ENCODE measurements at regions not wholly inside any gene's neighbourhood (a gene's known extent, or its start where the extent isn't known, plus 50 kb on each side); places are given as distances from the start of the nearest gene placed in this dataset.

DNA sequence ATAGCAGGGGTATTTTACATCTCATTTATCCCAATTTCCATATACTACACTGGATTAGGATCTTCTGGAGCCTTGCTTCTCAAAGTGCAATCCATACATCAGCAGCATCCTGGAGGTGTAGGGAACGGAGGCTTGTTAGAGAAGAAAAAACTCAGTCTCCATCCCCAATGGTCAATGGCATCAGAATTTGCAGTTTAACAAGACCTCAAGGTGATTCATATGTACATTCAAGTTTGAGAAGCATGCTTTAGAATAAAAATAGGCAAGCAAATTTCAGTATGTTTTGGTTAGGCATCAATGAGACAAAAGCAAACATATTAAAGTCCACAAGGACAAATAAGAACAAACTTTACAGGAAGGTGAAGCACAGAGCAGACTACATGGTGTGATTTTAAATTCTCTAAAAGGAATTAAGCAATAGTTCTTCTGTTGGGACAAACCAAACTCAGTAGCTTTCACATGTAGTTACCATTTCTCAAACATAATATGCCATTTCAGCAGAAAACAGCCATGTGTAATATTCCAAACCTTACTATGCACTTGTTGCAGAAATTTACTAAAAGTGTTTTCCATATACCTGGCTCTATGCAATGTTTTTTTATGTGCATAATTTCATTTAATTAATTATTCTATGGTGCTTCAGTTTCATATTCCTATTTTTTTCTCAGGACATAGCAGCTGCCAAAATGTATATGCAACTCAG, 360.3 kb upstream of the NECTIN3 start:
- TF ChIP-seq ZNF274 (IDR thresholded peaks at IDR 0.05; ENCODE audit: low read depth, low read length): no peak
- no peak for TF ChIP-seq SUZ12 (IDR thresholded peaks at IDR 0.05; ENCODE audit: extremely low read depth, insufficient read depth, insufficient read length)
- no peak for TF ChIP-seq YY1 (IDR thresholded peaks at IDR 0.05; ENCODE audit: insufficient read depth, insufficient read length)
- no peak overlapping the region for H3K4me3 ChIP-seq (ENCODE audit: insufficient read length, low read depth)
- no peaks in the 10 kb centered on the region for H3K36me3 ChIP-seq (ENCODE audit: insufficient read depth, insufficient read length, low read length)
- peaks cover 1% of the 10 kb centered on the region for H3K4me1 ChIP-seq (ENCODE audit: insufficient read depth, insufficient read length)
- no peaks in the 10 kb centered on the region; the same call in 1 of the 2 replicates for H3K9me3 ChIP-seq (ENCODE audit: insufficient read depth, low read length)
- DNase-seq (ENCODE audit: low read depth, low spot score): no peak
- no peaks in the 10 kb centered on the region for H3K27me3 ChIP-seq (ENCODE audit: insufficient read depth, insufficient read length)
- H3K9ac ChIP-seq (ENCODE audit: insufficient read length, low read depth): no peak overlapping the region

DNA sequence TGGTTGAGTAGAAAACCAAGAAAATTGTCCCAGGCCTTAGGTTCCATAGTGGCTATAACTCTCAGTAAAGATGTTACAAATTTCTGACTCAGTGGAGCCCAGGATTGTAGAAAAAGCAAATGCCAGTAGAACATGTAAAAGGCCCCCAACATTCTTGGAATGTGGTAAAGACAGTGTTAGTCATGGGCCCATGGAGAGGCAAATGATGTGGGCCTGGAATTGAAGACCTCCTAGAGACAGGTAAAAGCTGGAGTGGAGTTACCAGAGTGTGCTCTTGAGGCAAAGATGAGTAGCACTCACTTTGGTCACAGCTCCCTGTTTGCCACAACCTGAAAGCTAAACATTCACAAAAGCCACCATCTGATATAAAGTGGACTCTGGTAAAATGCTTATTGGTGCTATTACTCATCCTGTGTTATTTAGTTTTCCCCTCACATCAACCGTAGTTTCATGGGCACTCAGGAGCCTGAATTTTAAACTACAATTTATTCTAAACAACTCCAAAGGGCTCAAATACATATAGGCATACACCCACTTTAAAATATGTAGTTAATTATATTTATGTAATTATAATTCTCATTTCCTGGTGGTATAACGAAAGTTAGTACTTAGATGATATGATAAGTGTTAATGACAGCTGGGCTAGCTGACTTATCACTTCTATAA, 359.6 kb upstream of the NECTIN3 start:
- Histone ChIP-seq H3K27me3 (ENCODE audit: insufficient read depth, insufficient read length) (no peaks in the 10 kb centered on the region), H3K9me3 (ENCODE audit: insufficient read depth, low read length) (no peaks in the 10 kb centered on the region), H3K9ac (ENCODE audit: insufficient read length, low read depth) (no peak overlapping the region), H3K4me3 (ENCODE audit: insufficient read length, low read depth) (no peak overlapping the region), H3K4me1 (ENCODE audit: insufficient read depth, insufficient read length) (peaks cover 1% of the 10 kb centered on the region), H3K36me3 (ENCODE audit: insufficient read depth, insufficient read length, low read length) (no peaks in the 10 kb centered on the region)
- DNase-seq (ENCODE audit: low read depth, low spot score): peak; percentile 56
- no peak for TF ChIP-seq SUZ12 (IDR thresholded peaks at IDR 0.05; ENCODE audit: extremely low read depth, insufficient read depth, insufficient read length)
- no peak for TF ChIP-seq ZNF274 (IDR thresholded peaks at IDR 0.05; ENCODE audit: low read depth, low read length)
- TF ChIP-seq YY1 (IDR thresholded peaks at IDR 0.05; ENCODE audit: insufficient read depth, insufficient read length): no peak

DNA sequence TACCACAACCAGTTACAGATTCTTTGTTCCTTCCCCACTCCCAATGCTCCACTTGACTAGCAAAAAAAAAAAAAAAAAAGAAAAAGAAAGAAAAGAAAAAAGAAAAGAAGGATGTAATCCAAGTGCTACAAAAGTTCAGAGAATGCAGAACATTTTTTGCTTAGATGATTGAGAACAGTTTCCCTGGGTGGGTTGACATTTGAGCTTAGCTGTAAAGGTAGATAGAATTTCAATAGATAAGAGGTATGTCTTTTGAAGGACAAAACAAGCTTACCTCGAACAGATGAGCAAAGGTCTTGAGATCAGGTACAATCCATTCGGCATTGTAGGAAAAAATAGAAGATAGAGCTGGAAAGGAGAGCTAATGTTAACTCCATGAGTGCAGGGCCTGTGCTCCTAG, 344.6 kb upstream of the NECTIN3 start:
- H3K9ac ChIP-seq (ENCODE audit: insufficient read length, low read depth): no peak overlapping the region
- H3K9me3 ChIP-seq (ENCODE audit: insufficient read depth, low read length): no peaks in the 10 kb centered on the region
- H3K4me3 ChIP-seq (ENCODE audit: insufficient read length, low read depth): no peak overlapping the region
- no peaks in the 10 kb centered on the region for H3K4me1 ChIP-seq (ENCODE audit: insufficient read depth, insufficient read length)
- TF ChIP-seq SUZ12 (IDR thresholded peaks at IDR 0.05; ENCODE audit: extremely low read depth, insufficient read depth, insufficient read length): no peak
- DNase-seq (ENCODE audit: low read depth, low spot score): no peak
- no peaks in the 10 kb centered on the region for H3K36me3 ChIP-seq (ENCODE audit: insufficient read depth, insufficient read length, low read length)
- no peaks in the 10 kb centered on the region for H3K27me3 ChIP-seq (ENCODE audit: insufficient read depth, insufficient read length)

DNA sequence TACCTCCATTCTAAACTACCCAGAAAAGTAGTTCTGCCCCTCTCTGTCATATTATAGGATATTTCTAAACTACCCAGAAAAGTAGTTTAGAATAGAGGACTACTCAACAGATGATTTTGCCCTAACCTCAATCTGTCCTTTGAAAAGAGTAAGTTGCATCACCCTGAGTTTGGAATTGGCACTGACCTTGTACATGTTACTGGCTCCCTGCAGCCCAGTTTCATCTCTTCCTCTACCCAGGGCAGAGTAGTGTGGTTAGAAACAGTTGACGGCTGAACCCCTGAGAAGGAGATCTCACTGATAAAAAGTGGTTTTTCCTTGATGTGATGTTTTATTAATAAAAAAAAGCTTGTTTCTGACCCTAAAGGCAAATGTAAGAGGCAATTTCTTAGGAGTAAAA, 340.5 kb upstream of the NECTIN3 start:
- TF ChIP-seq SUZ12 (IDR thresholded peaks at IDR 0.05; ENCODE audit: extremely low read depth, insufficient read depth, insufficient read length) (no peak), ZNF274 (IDR thresholded peaks at IDR 0.05; ENCODE audit: low read depth, low read length) (no peak), YY1 (IDR thresholded peaks at IDR 0.05; ENCODE audit: insufficient read depth, insufficient read length) (no peak)
- H3K4me3 ChIP-seq (ENCODE audit: insufficient read length, low read depth): no peak overlapping the region
- no peak for DNase-seq (ENCODE audit: low read depth, low spot score)

DNA sequence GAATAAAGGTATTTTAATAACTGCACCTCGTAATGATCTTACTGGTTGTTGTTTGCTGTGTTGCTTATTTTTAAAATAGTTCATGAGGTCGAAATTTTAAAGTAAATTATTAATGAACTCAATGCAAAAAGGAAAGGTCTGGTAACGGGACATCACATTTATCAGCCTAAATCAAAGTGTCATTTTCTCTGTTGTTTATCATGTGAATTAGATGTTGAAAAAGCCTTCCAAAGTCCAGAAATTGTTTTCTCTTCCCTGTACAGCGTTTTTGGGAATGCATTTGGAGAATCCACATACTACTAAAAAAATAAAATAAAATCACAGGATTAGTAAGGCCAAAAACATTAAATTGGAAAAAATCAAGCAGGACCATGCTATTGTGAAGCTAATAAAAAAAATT, 339.2 kb upstream of the NECTIN3 start:
- no peaks in the 10 kb centered on the region for H3K27me3 ChIP-seq (ENCODE audit: insufficient read depth, insufficient read length)
- TF ChIP-seq YY1 (IDR thresholded peaks at IDR 0.05; ENCODE audit: insufficient read depth, insufficient read length) (no peak), SUZ12 (IDR thresholded peaks at IDR 0.05; ENCODE audit: extremely low read depth, insufficient read depth, insufficient read length) (no peak), ZNF274 (IDR thresholded peaks at IDR 0.05; ENCODE audit: low read depth, low read length) (no peak)
- no peak for DNase-seq (ENCODE audit: low read depth, low spot score)
- no peaks in the 10 kb centered on the region for H3K4me1 ChIP-seq (ENCODE audit: insufficient read depth, insufficient read length)
- H3K4me3 ChIP-seq (ENCODE audit: insufficient read length, low read depth): no peak overlapping the region
- H3K9ac ChIP-seq (ENCODE audit: insufficient read length, low read depth): no peak overlapping the region
- no peaks in the 10 kb centered on the region for H3K36me3 ChIP-seq (ENCODE audit: insufficient read depth, insufficient read length, low read length)
- no peaks in the 10 kb centered on the region for H3K9me3 ChIP-seq (ENCODE audit: insufficient read depth, low read length)

More for the DNA sequence above, 340.5 kb upstream of the NECTIN3 start:
- Histone ChIP-seq H3K27me3 (ENCODE audit: insufficient read depth, insufficient read length) (no peaks in the 10 kb centered on the region), H3K9me3 (ENCODE audit: insufficient read depth, low read length) (no peaks in the 10 kb centered on the region), H3K4me1 (ENCODE audit: insufficient read depth, insufficient read length) (no peaks in the 10 kb centered on the region), H3K36me3 (ENCODE audit: insufficient read depth, insufficient read length, low read length) (no peaks in the 10 kb centered on the region), H3K9ac (ENCODE audit: insufficient read length, low read depth) (no peak overlapping the region)

DNA sequence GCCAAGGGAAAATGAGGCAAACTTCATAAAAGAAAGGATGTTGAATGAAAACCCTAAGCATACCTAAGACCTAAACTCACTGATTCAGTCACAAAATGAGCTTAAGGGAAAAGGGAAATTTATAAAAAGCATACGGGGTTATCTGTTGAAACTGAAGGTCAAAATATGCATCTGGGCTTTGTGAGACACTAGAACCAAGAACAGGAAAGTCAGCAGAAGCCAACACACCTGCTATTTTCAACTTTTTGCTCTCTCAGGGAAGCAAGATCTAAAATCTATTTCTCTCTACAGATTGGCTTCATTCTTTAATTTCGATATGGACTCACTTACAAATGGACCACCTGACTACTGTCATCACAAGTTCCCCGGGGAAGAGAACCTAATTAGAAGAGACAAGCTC, 338.6 kb upstream of the NECTIN3 start:
- no peak for DNase-seq (ENCODE audit: low read depth, low spot score)
- Histone ChIP-seq H3K9me3 (ENCODE audit: insufficient read depth, low read length) (no peaks in the 10 kb centered on the region), H3K4me3 (ENCODE audit: insufficient read length, low read depth) (no peak overlapping the region), H3K27me3 (ENCODE audit: insufficient read depth, insufficient read length) (no peaks in the 10 kb centered on the region), H3K9ac (ENCODE audit: insufficient read length, low read depth) (no peak overlapping the region), H3K36me3 (ENCODE audit: insufficient read depth, insufficient read length, low read length) (no peaks in the 10 kb centered on the region), H3K4me1 (ENCODE audit: insufficient read depth, insufficient read length) (no peaks in the 10 kb centered on the region)
- TF ChIP-seq YY1 (IDR thresholded peaks at IDR 0.05; ENCODE audit: insufficient read depth, insufficient read length) (no peak), ZNF274 (IDR thresholded peaks at IDR 0.05; ENCODE audit: low read depth, low read length) (no peak), SUZ12 (IDR thresholded peaks at IDR 0.05; ENCODE audit: extremely low read depth, insufficient read depth, insufficient read length) (no peak)

DNA sequence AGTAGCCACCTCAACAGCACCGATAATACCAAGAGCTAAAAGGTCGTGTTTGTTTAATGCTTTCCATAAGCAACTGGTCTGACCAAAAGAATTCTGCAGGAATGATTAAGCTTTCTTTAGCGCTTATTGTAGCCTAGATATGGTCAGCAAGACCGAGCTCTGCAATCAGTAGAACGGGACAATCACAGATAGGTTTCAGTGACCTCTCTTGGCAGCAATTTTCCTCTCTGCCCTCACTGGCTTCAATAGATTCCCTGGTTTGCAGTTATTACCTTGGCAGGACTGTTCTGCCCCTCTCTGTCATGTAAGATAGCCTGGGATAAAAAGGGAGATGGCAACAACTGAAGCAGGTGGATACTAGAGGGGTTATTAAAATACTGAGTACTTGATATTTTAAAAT, 337.1 kb upstream of the NECTIN3 start:
- no peaks in the 10 kb centered on the region for H3K9me3 ChIP-seq (ENCODE audit: insufficient read depth, low read length)
- no peak for DNase-seq (ENCODE audit: low read depth, low spot score)
- no peaks in the 10 kb centered on the region for H3K4me1 ChIP-seq (ENCODE audit: insufficient read depth, insufficient read length)
- H3K36me3 ChIP-seq (ENCODE audit: insufficient read depth, insufficient read length, low read length): no peaks in the 10 kb centered on the region
- H3K9ac ChIP-seq (ENCODE audit: insufficient read length, low read depth): no peak overlapping the region
- no peaks in the 10 kb centered on the region for H3K27me3 ChIP-seq (ENCODE audit: insufficient read depth, insufficient read length)
- no peak overlapping the region for H3K4me3 ChIP-seq (ENCODE audit: insufficient read length, low read depth)
- no peak for TF ChIP-seq YY1 (IDR thresholded peaks at IDR 0.05; ENCODE audit: insufficient read depth, insufficient read length)
- TF ChIP-seq SUZ12 (IDR thresholded peaks at IDR 0.05; ENCODE audit: extremely low read depth, insufficient read depth, insufficient read length): no peak
- no peak for TF ChIP-seq ZNF274 (IDR thresholded peaks at IDR 0.05; ENCODE audit: low read depth, low read length)

Measured in NT2/D1 (cell line).